ENCODE measurements at regions not wholly inside any gene's neighbourhood (a gene's known extent, or its start where the extent isn't known, plus 50 kb on each side); places are given as distances from the start of the nearest gene placed in this dataset.

DNA sequence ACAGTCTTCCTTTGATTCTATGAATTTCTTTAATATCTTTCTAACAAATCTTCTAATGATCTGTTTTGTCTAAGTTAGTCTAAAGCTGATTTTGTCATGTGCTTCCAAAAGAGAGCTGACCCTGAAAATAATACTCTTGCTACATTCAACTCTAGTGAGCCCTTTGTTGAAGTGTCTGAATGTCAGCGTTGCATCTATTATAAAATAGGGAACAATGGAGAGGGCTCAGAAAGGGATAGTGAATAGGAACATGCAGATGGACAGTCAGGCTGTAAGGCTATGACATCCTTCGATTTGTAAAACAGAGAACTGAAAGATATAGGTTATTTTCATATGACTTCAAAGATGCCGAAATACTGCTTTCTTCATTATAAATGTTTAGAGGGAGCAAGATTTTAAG, 304.5 kb downstream of the GALC start:
- Histone ChIP-seq H3K27me3 (no peaks in the 10 kb centered on the region), H3K9me3 (peaks cover 0 to under 1% of the 10 kb centered on the region in 2 donors), H3K27ac (no peak overlapping the region), H3K4me3 (no peak overlapping the region), H3K4me1 (no peaks in the 10 kb centered on the region), H3K36me3 (no peaks in the 10 kb centered on the region)
- TF ChIP-seq, protein P1, sequence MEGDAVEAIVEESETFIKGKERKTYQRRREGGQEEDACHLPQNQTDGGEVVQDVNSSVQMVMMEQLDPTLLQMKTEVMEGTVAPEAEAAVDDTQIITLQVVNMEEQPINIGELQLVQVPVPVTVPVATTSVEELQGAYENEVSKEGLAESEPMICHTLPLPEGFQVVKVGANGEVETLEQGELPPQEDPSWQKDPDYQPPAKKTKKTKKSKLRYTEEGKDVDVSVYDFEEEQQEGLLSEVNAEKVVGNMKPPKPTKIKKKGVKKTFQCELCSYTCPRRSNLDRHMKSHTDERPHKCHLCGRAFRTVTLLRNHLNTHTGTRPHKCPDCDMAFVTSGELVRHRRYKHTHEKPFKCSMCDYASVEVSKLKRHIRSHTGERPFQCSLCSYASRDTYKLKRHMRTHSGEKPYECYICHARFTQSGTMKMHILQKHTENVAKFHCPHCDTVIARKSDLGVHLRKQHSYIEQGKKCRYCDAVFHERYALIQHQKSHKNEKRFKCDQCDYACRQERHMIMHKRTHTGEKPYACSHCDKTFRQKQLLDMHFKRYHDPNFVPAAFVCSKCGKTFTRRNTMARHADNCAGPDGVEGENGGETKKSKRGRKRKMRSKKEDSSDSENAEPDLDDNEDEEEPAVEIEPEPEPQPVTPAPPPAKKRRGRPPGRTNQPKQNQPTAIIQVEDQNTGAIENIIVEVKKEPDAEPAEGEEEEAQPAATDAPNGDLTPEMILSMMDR (IDR thresholded peaks at IDR 0.05): no peak
- TF ChIP-seq POLR2A (IDR thresholded peaks at IDR 0.05) (no peak), POLR2AphosphoS5 (IDR thresholded peaks at IDR 0.05) (no peak)
- intact Hi-C loops (cut with DNase I; ENCODE audit: low total_unique reads): loop anchor here (2.0 kb wide), 1 partner anchor 54 kb away; no protein-coding TSS in a partner anchor
- DNase-seq (ENCODE audit: low spot score in 2 of 2): no peak

DNA sequence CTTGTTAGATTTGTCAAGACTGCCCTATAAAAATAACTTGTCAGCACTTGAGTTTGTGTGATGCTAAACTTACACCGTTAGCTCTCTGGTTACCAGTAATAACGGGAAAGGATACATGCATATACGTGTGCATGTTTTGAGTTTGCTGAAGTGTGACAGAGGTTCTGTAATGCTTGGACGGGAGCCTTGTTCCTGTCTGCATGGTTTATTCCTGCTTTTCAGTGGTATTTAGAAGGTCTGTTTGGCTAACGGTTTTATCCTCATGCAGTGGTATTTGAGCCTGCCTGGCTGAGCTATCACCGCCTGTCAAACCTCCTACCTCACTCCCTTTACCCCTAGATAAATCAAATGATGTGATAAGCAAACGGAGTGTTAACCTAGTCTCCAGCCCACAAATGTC, 305.6 kb downstream of the GALC start:
- intact Hi-C loops (cut with DNase I; ENCODE audit: low total_unique reads): no loop called here
- H3K27me3 ChIP-seq: no peaks in the 10 kb centered on the region
- H3K27ac ChIP-seq: no peak overlapping the region
- DNase-seq (ENCODE audit: low spot score in 2 of 2): no peak
- no peak overlapping the region for H3K4me3 ChIP-seq
- no peaks in the 10 kb centered on the region for H3K36me3 ChIP-seq
- no peaks in the 10 kb centered on the region for H3K4me1 ChIP-seq
- no peak for TF ChIP-seq POLR2AphosphoS5 (IDR thresholded peaks at IDR 0.05)
- no peak for TF ChIP-seq POLR2A (IDR thresholded peaks at IDR 0.05)
- TF ChIP-seq, protein P1 (IDR thresholded peaks at IDR 0.05): no peak
- H3K9me3 ChIP-seq: peaks cover 0 to 11% of the 10 kb centered on the region in 2 donors

DNA sequence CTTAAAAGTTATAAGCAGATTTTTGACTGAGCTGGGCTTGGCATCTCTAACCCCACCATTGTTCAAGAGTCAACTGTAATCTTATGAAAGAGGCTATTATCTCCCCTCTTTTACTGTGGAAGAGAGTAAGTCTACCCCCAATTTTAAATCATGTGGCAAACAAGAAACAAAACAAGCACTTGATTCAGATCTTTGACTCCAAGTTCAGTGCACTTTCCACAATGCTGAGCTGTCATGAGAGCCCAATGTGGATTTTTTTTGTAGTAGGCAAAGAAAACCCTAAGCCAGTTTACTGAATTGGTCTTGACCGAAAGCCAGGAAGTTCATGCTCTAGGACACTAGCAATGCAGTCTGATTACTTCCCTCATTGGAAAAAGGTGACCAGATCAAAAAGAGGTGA, 306.2 kb downstream of the GALC start:
- Histone ChIP-seq H3K4me3 (no peak overlapping the region), H3K36me3 (no peaks in the 10 kb centered on the region), H3K27me3 (no peaks in the 10 kb centered on the region), H3K27ac (no peak overlapping the region), H3K9me3 (peaks cover 0 to 12% of the 10 kb centered on the region in 2 donors), H3K4me1 (no peaks in the 10 kb centered on the region)
- intact Hi-C loops (cut with DNase I; ENCODE audit: low total_unique reads): no loop called here
- DNase-seq (ENCODE audit: low spot score in 2 of 2): no peak
- TF ChIP-seq, protein P1 (IDR thresholded peaks at IDR 0.05): no peak
- TF ChIP-seq POLR2A (IDR thresholded peaks at IDR 0.05) (no peak), POLR2AphosphoS5 (IDR thresholded peaks at IDR 0.05) (no peak)

DNA sequence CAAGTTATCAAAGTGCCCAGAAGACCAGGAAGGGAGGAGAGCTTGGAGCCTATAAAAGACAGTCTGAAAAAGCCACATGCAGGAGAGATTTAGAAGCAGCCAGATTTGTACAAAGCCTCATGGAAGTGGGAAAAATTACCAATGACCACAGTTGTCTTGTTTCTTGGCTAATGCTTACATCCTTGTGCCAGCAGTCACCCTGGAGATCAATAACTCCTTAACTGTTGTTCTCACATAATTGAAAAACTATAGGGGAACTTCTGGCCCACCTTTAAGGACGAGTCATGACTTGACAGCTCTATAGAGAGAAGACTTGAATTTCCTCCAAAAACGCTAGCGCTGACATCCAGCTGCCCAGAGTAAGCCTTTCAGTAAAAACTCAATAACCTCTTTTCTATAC, 313.1 kb downstream of the GALC start:
- Histone ChIP-seq H3K9me3 (peaks cover 0 to 12% of the 10 kb centered on the region in 2 donors), H3K36me3 (no peaks in the 10 kb centered on the region), H3K4me1 (no peaks in the 10 kb centered on the region), H3K27ac (no peak overlapping the region), H3K27me3 (no peaks in the 10 kb centered on the region), H3K4me3 (no peak overlapping the region)
- TF ChIP-seq POLR2AphosphoS5 (IDR thresholded peaks at IDR 0.05) (no peak), POLR2A (IDR thresholded peaks at IDR 0.05) (no peak)
- DNase-seq (ENCODE audit: low spot score in 2 of 2): no peak
- intact Hi-C loops (cut with DNase I; ENCODE audit: low total_unique reads): no loop called here

DNA sequence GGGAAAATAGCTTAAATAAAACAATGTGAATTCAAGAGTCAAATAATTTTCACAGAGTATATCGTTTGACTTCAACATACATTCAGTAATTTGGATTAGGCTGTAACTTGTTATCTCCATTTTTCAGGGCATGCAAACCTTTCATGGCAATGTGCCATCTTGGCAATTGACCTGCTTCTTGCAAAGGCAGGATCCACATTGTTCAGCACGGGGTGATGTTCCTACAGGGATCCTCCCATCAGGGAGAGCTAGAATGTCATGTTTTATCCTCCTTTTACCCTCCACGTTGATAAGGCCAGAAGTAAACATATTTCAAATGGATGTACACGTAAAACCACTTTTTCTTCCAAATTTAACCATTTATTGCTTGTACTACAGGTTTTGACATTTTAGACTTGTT, 314.4 kb downstream of the GALC start:
- no peak overlapping the region for H3K4me3 ChIP-seq
- intact Hi-C loops (cut with DNase I; ENCODE audit: low total_unique reads): no loop called here
- H3K36me3 ChIP-seq: no peaks in the 10 kb centered on the region
- DNase-seq (ENCODE audit: low spot score in 2 of 2): no peak
- peaks cover 0 to 12% of the 10 kb centered on the region in 2 donors for H3K9me3 ChIP-seq
- H3K27ac ChIP-seq: no peak overlapping the region
- no peak for TF ChIP-seq POLR2AphosphoS5 (IDR thresholded peaks at IDR 0.05)
- no peak for TF ChIP-seq POLR2A (IDR thresholded peaks at IDR 0.05)
- TF ChIP-seq, protein P1 (IDR thresholded peaks at IDR 0.05): no peak
- no peaks in the 10 kb centered on the region for H3K4me1 ChIP-seq
- H3K27me3 ChIP-seq: no peaks in the 10 kb centered on the region

Data from breast epithelium (tissue), 4 donors.